ENCODE measurements at regions not wholly inside any gene's neighbourhood (a gene's known extent, or its start where the extent isn't known, plus 50 kb on each side); places are given as distances from the start of the nearest gene placed in this dataset.

DNA sequence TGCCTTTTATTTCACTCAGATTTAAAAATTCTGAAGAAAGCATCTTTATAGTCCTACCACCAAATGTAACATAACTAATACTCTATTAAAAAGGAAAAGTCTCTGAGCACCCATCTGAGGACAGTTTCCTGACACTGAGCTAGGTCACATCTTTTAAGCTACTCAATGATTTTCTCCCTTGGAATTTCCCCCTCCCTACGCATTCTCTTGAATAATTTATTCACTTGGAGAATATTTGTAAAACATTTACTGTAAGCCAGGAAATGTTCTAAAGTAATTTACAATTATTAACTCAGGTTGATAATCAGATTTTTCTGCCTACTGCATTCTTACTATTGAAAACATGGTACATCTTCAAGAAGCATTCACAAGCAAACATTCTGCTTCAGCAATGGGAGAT lies 297.2 kb upstream of the VSTM2A start:
- Histone ChIP-seq H3K27me3 (ENCODE audit: control insufficient read depth, insufficient read depth, low read length) (no peaks in the 10 kb centered on the region), H3K27ac (ENCODE audit: low read depth, low read length) (no peak overlapping the region), H3K4me1 (ENCODE audit: control insufficient read depth, insufficient read depth, low read length) (no peaks in the 10 kb centered on the region), H3K9me3 (ENCODE audit: control insufficient read depth, insufficient read depth, low read length) (no peaks in the 10 kb centered on the region), H3K4me3 (ENCODE audit: low read depth, low read length) (no peak overlapping the region), H3K36me3 (ENCODE audit: control insufficient read depth, insufficient read depth, low read length) (no peaks in the 10 kb centered on the region)
- no peak for DNase-seq (ENCODE audit: low read depth in 4 of 6, low spot score in 6 of 6)
- WGBS (ENCODE audit: insufficient coverage): no CpG with 5 or more reads among the region's 1 CpG

DNA sequence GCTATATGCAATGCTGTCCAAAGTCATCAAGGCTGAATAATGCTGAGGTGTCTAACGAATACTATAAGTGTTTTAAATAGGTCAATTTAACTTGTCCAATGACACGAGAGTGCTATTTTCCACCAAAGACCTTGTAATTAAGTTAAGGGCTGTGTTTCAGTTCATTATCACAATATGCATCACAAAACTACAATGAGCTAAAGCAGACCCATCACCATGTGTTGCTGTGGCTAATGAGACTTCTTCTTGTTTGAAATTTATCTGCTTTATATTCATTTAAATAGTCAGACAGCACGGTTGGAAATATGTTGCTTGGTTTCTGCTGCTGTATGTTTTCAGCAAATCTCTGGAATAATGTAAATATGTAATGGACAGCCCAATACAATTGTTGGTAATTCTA lies 292.5 kb upstream of the VSTM2A start:
- H3K9me3 ChIP-seq (ENCODE audit: control insufficient read depth, insufficient read depth, low read length): no peaks in the 10 kb centered on the region
- no peak overlapping the region for H3K27ac ChIP-seq (ENCODE audit: low read depth, low read length)
- no peaks in the 10 kb centered on the region for H3K36me3 ChIP-seq (ENCODE audit: control insufficient read depth, insufficient read depth, low read length)
- H3K27me3 ChIP-seq (ENCODE audit: control insufficient read depth, insufficient read depth, low read length): no peaks in the 10 kb centered on the region
- no peak overlapping the region for H3K4me3 ChIP-seq (ENCODE audit: low read depth, low read length)
- DNase-seq (ENCODE audit: low read depth in 4 of 6, low spot score in 6 of 6): peak in 1 of 6 donors; percentile 31
- H3K4me1 ChIP-seq (ENCODE audit: control insufficient read depth, insufficient read depth, low read length): no peaks in the 10 kb centered on the region
- no CpG with 5 or more reads among the region's 3 CpGs for WGBS (ENCODE audit: insufficient coverage)

DNA sequence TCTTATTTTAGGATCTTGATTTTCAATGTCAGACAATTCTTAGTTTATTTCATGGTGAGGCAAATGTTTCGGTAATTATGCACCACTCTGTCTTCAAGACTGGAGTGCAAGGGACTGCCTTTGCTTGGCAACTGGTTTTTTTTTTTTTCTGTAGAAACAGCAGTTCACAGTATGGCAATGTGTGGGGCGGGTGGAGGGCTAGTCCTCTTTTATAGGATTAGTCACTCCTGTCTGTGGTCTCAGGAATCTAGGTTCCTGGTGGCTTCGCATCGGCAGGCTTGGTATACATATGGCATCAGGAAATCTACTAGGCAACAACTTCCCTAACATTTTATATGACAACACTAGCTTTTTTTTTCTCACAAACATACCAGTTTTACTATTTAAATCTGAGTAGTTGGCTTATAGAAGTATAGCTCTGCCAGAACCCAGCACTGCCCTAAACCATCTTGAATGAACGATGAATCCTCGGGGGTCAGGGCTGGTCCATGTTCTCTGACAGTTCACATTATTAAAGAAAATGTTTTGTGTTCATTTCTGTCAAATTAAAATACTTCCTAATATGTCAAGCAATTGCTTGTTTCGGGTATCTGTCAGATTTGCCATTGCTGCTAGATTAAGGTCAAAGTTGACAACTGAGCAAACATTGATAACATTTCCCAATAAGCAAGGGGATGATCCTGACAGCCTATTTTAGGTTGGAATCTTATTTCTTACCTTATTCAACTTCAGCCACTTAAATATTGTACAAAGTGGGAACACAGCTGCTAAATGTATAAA lies 289.7 kb upstream of the VSTM2A start:
- Histone ChIP-seq H3K4me3 (ENCODE audit: low read depth, low read length) (no peak overlapping the region), H3K9me3 (ENCODE audit: control insufficient read depth, insufficient read depth, low read length) (no peaks in the 10 kb centered on the region), H3K27ac (ENCODE audit: low read depth, low read length) (no peak overlapping the region), H3K27me3 (ENCODE audit: control insufficient read depth, insufficient read depth, low read length) (no peaks in the 10 kb centered on the region), H3K36me3 (ENCODE audit: control insufficient read depth, insufficient read depth, low read length) (no peaks in the 10 kb centered on the region), H3K4me1 (ENCODE audit: control insufficient read depth, insufficient read depth, low read length) (no peaks in the 10 kb centered on the region)
- 90% methylated on average over 1 of the region's 7 CpGs for WGBS (ENCODE audit: insufficient coverage)
- DNase-seq (ENCODE audit: low read depth in 4 of 6, low spot score in 6 of 6): peak in 1 of 6 donors; percentile 2

DNA sequence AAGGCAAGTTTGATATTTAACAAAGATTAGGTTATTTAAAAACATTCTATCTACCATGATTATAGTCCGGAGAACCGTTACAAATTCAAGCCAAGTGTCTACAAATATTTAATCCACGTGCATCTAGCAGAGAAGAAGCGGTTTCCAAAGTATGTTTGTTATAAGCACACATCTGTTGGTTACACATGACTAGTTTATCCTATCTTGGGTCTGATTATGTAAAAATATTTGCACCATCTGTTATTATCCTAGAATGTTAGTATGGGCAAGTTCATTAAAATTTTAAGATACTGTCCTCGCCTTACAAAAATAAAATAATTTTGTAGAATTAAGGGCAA lies 289.2 kb upstream of the VSTM2A start:
- Histone ChIP-seq H3K36me3 (ENCODE audit: control insufficient read depth, insufficient read depth, low read length) (no peaks in the 10 kb centered on the region), H3K4me3 (ENCODE audit: low read depth, low read length) (no peak overlapping the region), H3K27me3 (ENCODE audit: control insufficient read depth, insufficient read depth, low read length) (no peaks in the 10 kb centered on the region), H3K27ac (ENCODE audit: low read depth, low read length) (no peak overlapping the region), H3K4me1 (ENCODE audit: control insufficient read depth, insufficient read depth, low read length) (no peaks in the 10 kb centered on the region), H3K9me3 (ENCODE audit: control insufficient read depth, insufficient read depth, low read length) (no peaks in the 10 kb centered on the region)
- DNase-seq (ENCODE audit: low read depth in 4 of 6, low spot score in 6 of 6): peak in 1 of 6 donors; percentile 69
- WGBS (ENCODE audit: insufficient coverage): no CpG with 5 or more reads among the region's 5 CpGs

DNA sequence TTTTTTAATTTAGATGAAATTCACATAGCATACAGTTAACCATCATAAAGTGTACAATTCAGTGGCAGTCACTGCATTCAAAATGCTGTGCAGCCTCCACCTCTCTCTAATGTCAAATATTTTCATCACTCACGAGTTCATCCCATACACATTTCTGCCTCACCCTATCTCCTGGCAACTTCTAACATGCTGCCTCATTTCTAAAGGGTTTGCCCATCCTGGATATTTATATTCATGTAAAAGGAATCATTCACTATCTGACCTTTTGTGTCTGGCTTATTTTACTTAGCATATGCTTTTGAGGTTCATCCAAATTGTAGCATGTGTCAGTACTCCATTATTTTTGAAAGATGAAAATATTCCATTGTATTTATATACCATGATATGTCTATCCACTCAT lies 286.9 kb upstream of the VSTM2A start:
- no peak overlapping the region for H3K4me3 ChIP-seq (ENCODE audit: low read depth, low read length)
- H3K27ac ChIP-seq (ENCODE audit: low read depth, low read length): no peak overlapping the region
- WGBS (ENCODE audit: insufficient coverage): no CpG with 5 or more reads among the region's 1 CpG
- no peaks in the 10 kb centered on the region for H3K36me3 ChIP-seq (ENCODE audit: control insufficient read depth, insufficient read depth, low read length)
- H3K4me1 ChIP-seq (ENCODE audit: control insufficient read depth, insufficient read depth, low read length): no peaks in the 10 kb centered on the region
- H3K9me3 ChIP-seq (ENCODE audit: control insufficient read depth, insufficient read depth, low read length): no peaks in the 10 kb centered on the region
- H3K27me3 ChIP-seq (ENCODE audit: control insufficient read depth, insufficient read depth, low read length): no peaks in the 10 kb centered on the region
- DNase-seq (ENCODE audit: low read depth in 4 of 6, low spot score in 6 of 6): no peak

DNA sequence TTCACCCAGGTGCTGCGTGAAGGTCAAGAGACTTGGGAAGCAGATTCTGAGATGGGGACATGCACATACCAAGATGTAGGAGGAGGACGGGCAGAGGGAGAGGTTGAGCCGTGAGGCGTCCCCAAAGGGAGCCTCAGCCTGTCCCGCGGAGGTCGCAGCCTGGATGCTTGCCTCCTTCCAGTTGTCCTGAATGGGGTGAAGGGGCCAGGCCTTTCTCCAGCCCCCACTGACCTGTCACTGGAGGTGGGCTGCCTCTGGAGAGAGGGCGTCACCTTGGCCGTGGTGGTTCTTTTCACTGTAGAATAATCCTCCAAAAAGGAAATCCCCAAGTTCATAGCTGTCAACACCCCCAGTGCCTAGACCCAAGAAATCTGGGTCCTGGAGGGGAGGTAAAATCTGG lies 283.0 kb upstream of the VSTM2A start:
- no peaks in the 10 kb centered on the region for H3K27me3 ChIP-seq (ENCODE audit: control insufficient read depth, insufficient read depth, low read length)
- WGBS (ENCODE audit: insufficient coverage): 87% methylated on average over 6 of the region's 9 CpGs
- no peaks in the 10 kb centered on the region for H3K36me3 ChIP-seq (ENCODE audit: control insufficient read depth, insufficient read depth, low read length)
- H3K27ac ChIP-seq (ENCODE audit: low read depth, low read length): no peak overlapping the region
- H3K4me3 ChIP-seq (ENCODE audit: low read depth, low read length): no peak overlapping the region
- DNase-seq (ENCODE audit: low read depth in 4 of 6, low spot score in 6 of 6): no peak
- no peaks in the 10 kb centered on the region for H3K9me3 ChIP-seq (ENCODE audit: control insufficient read depth, insufficient read depth, low read length)
- no peaks in the 10 kb centered on the region for H3K4me1 ChIP-seq (ENCODE audit: control insufficient read depth, insufficient read depth, low read length)

DNA sequence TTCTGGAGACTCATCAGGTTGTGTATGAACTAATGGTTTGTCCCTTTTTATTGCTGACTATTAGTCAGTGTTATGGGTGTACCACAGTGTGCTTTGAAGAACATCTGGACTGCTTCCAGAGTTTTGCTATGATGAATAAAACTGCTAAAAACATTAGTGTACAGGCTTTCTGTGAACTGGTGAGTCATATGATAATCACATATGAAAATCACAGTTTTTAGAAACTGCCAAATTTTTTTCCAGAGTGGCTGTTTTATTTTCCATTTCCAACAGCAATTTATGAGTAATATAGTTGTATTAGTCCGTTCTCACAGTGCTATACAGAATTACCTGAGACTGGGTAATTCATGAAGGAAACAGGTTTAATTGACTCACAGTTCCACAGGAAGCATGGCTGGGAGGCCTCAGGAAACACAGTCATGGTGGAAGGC lies 281.2 kb upstream of the VSTM2A start:
- no peak for DNase-seq (ENCODE audit: low read depth in 4 of 6, low spot score in 6 of 6)
- no CpG with 5 or more reads among the region's 1 CpG for WGBS (ENCODE audit: insufficient coverage)

DNA sequence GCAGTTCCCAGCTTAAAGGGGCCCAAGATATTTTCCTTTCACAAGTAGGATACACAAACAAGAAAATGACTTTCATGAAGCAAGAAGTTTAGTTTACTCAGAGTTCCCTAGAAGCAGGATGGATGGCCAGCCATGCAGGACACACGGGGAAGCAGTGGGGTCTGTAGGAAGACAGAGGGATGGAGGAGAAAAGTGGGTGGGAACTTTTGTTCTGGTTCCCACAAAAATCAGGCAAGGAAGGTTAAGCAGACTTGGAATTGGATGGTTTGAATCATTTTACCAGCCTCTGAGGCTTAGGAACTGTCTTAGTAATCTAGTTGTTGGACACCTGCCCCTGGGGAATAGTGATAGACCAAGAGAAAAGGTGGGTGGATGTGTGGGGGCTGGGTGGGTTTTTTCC lies 263.3 kb upstream of the VSTM2A start:
- no peak for DNase-seq (ENCODE audit: low read depth in 4 of 6, low spot score in 6 of 6)
- 44% methylated on average over 1 of the region's 1 CpG for WGBS (ENCODE audit: insufficient coverage)
- no peaks in the 10 kb centered on the region for H3K36me3 ChIP-seq (ENCODE audit: control insufficient read depth, insufficient read depth, low read length)
- H3K4me3 ChIP-seq (ENCODE audit: low read depth, low read length): no peak overlapping the region
- peaks cover 1% of the 10 kb centered on the region for H3K9me3 ChIP-seq (ENCODE audit: control insufficient read depth, insufficient read depth, low read length)
- H3K27ac ChIP-seq (ENCODE audit: low read depth, low read length): no peak overlapping the region
- no peaks in the 10 kb centered on the region for H3K27me3 ChIP-seq (ENCODE audit: control insufficient read depth, insufficient read depth, low read length)
- no peaks in the 10 kb centered on the region for H3K4me1 ChIP-seq (ENCODE audit: control insufficient read depth, insufficient read depth, low read length)

More for the DNA sequence above, 281.2 kb upstream of the VSTM2A start:
- Histone ChIP-seq H3K27me3 (ENCODE audit: control insufficient read depth, insufficient read depth, low read length) (no peaks in the 10 kb centered on the region), H3K9me3 (ENCODE audit: control insufficient read depth, insufficient read depth, low read length) (no peaks in the 10 kb centered on the region), H3K27ac (ENCODE audit: low read depth, low read length) (no peak overlapping the region), H3K36me3 (ENCODE audit: control insufficient read depth, insufficient read depth, low read length) (no peaks in the 10 kb centered on the region), H3K4me1 (ENCODE audit: control insufficient read depth, insufficient read depth, low read length) (no peaks in the 10 kb centered on the region), H3K4me3 (ENCODE audit: low read depth, low read length) (no peak overlapping the region)

DNA sequence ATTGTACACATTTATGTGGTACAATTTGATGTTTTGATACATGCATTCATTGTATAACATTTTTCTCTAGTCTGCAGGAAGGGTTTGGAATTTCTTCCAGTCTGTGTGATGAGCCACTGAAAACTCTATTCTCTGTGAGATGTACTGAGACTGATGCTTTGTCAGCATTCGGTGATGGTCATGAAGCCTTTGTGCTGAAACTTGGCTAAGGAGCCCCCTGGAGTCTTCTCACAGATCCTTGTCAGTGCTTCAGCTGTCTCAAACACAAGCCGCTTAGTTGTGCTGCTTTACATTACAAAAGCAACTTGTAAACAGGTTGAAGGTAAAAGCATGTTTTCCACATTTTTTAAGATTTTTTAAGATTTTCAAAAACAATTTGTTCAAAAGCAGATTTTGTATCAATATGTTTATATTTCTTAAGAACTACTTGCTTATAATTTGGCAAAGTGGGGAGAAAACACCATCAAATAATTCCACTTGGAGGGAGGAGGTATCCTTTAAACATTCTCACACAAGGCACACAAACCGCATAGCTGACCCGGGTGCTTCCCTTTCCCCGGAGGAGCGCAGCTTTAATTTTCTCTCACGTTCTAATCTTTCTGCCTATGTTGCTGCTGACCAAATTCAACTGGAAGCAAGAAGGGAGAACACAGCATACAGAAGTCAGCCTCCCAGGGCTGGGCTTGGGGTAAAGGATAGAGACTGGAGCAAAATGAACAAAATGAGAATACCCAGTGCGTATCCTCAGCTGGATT lies 249.8 kb upstream of the VSTM2A start:
- Histone ChIP-seq H3K4me3 (ENCODE audit: low read depth, low read length) (no peak overlapping the region), H3K4me1 (ENCODE audit: control insufficient read depth, insufficient read depth, low read length) (no peaks in the 10 kb centered on the region), H3K27me3 (ENCODE audit: control insufficient read depth, insufficient read depth, low read length) (no peaks in the 10 kb centered on the region), H3K27ac (ENCODE audit: low read depth, low read length) (no peak overlapping the region), H3K36me3 (ENCODE audit: control insufficient read depth, insufficient read depth, low read length) (no peaks in the 10 kb centered on the region), H3K9me3 (ENCODE audit: control insufficient read depth, insufficient read depth, low read length) (peaks cover 8% of the 10 kb centered on the region)
- DNase-seq (ENCODE audit: low read depth in 4 of 6, low spot score in 6 of 6): peak in 5 of 6 donors; percentile 10 to 86 (median 17)
- WGBS (ENCODE audit: insufficient coverage): 0% methylated on average over 1 of the region's 8 CpGs

DNA sequence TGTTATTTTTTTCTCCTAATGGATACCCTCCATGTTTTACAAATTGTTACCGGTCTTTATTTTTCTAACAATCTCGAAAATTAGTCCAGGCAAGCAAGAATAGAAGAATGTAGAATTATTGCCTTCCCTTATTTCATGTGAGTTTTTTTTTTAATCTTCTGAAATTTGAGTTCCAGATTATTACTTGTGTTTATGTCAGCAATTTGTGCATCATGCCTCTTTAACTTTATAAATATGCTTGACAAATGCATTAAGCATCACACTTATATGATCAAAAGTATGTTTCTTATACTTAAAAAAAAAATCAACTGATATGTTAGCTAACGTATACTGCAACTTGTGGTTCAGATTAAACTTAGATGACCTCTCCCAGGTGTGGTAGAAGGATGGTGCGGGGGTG lies 242.7 kb upstream of the VSTM2A start:
- Histone ChIP-seq H3K36me3 (ENCODE audit: control insufficient read depth, insufficient read depth, low read length) (no peaks in the 10 kb centered on the region), H3K27ac (ENCODE audit: low read depth, low read length) (no peak overlapping the region), H3K27me3 (ENCODE audit: control insufficient read depth, insufficient read depth, low read length) (no peaks in the 10 kb centered on the region), H3K4me3 (ENCODE audit: low read depth, low read length) (no peak overlapping the region), H3K9me3 (ENCODE audit: control insufficient read depth, insufficient read depth, low read length) (no peaks in the 10 kb centered on the region), H3K4me1 (ENCODE audit: control insufficient read depth, insufficient read depth, low read length) (no peaks in the 10 kb centered on the region)
- 100% methylated on average over 1 of the region's 4 CpGs for WGBS (ENCODE audit: insufficient coverage)
- no peak for DNase-seq (ENCODE audit: low read depth in 4 of 6, low spot score in 6 of 6)
